GM19467 (cell line): ENCODE measurements at regions not wholly inside any gene's neighbourhood (a gene's known extent, or its start where the extent isn't known, plus 50 kb on each side); places are given as distances from the start of the nearest gene placed in this dataset.
"Not testable (repeated sequence)": the region's sequence is repeated elsewhere in the genome, so short reads cannot be mapped to it uniquely, and the experiment has no call there.

Experiments
- ATAC-seq: cut with Tn5 transposase; IDR thresholded peaks from one replicate; pipeline ENCODE4 v1.9.1; 2021; ENCODE audit warnings: mild to moderate bottlenecking, moderate library complexity; ENCODE audit not compliant: unreplicated experiment

DNA sequence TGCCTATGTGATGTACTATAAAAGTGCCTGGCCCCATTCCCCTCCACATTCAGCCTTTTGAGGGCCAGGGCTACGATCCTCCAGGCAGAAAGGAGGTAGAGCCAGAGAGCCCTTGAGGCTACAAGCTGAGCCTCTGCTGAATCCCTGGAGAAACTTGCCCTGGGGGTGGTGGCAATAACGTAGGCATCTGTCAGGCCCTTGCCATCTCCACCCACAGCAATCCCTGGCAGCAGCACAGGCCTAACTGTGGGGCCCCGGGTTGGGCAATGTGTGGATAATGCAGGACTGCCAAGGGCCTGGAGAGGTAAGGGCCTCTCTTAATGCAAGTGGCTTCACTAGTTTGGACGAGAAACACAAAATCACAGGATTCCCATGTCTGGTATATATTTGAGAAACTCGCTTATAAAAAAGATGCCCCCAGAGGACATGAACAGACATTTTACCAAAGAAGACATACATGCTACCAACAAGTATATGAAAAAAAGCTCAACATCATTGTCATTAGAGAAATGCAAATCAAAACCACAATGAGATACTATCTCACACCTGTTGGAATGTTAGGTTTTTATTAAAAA, 99.0 kb downstream of the QRSL1 start:
- no peak for ATAC-seq

DNA sequence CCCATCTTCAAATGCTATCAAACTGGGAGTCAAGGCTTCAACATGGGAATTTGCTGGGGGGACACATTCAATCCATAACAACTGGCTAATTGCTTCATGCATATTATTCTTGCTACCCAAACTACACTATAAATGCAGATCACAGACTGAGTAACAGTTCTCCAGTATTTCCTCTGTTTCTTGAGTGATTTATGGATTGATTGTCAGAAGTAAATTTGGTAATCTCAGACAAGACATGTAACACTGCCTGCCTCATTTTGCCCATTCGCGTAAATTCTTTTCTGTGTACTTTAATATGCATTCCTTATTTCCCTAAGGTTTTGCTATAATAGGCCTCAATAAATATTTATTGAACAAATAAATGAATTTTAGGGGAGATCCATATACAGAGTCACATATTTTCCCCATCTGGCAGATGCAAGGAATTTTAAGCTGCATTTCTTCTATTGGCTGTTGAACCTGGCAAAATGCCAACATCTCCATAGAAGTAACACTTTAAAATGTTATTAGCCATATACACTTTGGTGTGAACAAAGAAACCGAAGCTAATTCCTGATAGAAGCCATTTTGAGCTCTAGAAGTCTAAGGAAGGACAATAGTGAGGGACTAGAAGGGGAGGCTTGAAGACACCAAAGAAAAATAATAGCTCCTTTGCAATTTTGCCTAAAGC, 98.2 kb downstream of the QRSL1 start:
- no peak for ATAC-seq

DNA sequence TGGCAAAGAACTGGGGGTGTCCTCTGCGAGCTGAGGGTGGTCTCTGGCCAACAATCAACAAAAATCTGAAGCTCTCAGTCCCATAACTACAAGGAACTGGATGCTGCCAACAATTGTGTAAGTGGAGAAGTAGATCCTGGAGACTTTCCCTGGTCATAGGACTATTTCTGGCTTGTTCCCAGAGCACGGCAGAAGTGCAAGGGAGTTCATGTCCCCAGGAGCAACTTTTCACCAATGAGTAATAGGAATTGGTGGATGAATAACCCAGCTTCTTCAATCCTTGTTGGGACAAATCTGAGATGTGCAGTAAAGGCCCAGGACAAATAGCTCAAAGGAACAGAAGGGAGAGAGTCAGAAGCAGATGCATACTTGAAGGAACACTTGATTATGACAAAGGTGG, 95.5 kb downstream of the QRSL1 start:
- ATAC-seq = no peak

DNA sequence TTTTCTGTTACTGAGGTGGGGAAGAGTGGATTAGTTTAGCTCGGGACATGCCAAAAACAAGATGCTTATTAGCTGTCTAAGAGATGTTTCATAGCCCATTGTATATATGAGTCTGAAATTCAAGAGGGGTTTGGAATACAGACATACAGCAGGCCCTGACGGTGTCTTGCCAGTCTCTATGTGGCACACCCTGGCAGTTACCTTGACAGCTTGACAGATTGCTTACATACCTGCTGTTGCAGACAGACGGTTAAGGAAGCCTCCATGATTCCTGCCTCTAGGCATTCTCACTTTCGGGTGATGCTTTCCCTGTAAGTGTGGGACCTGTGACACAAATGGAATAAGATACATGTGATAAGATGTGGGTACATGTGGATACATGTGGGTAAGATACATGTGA, 95.0 kb downstream of the QRSL1 start:
- ATAC-seq = no peak

DNA sequence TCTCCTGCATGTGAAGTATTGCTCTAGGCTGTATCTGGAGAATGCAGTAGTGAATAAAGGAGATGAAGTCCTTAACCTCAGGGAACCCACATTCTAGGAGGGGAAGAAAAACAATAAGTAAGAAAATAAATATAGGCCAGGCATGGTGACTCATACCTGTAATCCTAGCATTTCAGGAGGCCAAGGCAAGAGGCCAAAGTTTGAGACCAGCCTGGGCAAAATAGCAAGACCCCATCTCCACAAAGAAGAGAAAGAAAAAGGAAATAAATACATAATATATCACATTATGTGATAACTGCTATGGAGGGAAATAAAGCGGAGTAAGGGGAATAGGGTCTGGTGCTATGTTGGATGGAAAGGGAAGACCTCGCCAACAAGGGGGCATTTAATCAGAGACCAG, 94.0 kb downstream of the QRSL1 start:
- not testable (repeated sequence) for ATAC-seq

DNA sequence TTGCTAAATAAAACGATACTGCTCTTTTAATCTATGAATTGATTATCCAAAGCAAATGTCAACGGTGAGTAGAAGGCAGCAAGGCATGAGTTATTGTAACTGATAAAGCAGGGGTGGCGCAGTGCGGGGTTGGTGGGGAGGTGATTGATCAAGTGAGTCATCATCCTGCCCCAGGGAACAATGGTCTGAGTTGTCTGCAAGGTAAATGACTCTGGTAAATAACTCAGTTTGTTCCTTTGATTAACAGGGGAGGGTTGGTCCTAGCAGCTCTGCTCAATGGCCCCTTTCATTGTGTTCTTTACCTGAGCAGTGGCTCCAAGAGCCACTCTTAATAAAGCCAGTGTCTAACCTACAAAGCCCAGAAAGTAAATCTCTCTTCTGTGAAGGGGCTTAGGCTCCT, 91.8 kb downstream of the QRSL1 start:
- ATAC-seq = not testable (repeated sequence)
